ENCODE measurements at regions not wholly inside any gene's neighbourhood (a gene's known extent, or its start where the extent isn't known, plus 50 kb on each side); places are given as distances from the start of the nearest gene placed in this dataset.

GRCh38 chr3:76502076-76502475 is 537.8 kb upstream of the ROBO2 start:
- no peak for TF ChIP-seq CTCF (IDR thresholded peaks at IDR 0.05; ENCODE audit: insufficient read depth, low read depth, low read length, missing control alignments)
- DNase-seq (ENCODE audit: low read depth), result no peak

GRCh38 chr3:76505202-76505845 is 534.6 kb upstream of the ROBO2 start:
- H3K4me3 ChIP-seq (ENCODE audit: low read depth, low read length), result no peak overlapping the region
- TF ChIP-seq CTCF (IDR thresholded peaks at IDR 0.05; ENCODE audit: insufficient read depth, low read depth, low read length, missing control alignments), result no peak
- no peak for DNase-seq (ENCODE audit: low read depth)

More at GRCh38 chr3:76502076-76502475, 537.8 kb upstream of the ROBO2 start:
- H3K4me3 ChIP-seq (ENCODE audit: low read depth, low read length), result no peak overlapping the region

GRCh38 chr3:76509179-76509830 is 530.6 kb upstream of the ROBO2 start:
- no peak for TF ChIP-seq CTCF (IDR thresholded peaks at IDR 0.05; ENCODE audit: insufficient read depth, low read depth, low read length, missing control alignments)
- no peak overlapping the region for H3K4me3 ChIP-seq (ENCODE audit: low read depth, low read length)
- no peak for DNase-seq (ENCODE audit: low read depth)

- no peak for TF ChIP-seq CTCF (IDR thresholded peaks at IDR 0.05; ENCODE audit: insufficient read depth, low read depth, low read length, missing control alignments)
- no peak for DNase-seq (ENCODE audit: low read depth)
- H3K4me3 ChIP-seq (ENCODE audit: low read depth, low read length), result no peak overlapping the region
These were observed 525.1 kb upstream of the ROBO2 start for GRCh38 chr3:76514836-76515235.

- no peak overlapping the region for H3K4me3 ChIP-seq (ENCODE audit: low read depth, low read length)
- no peak for TF ChIP-seq CTCF (IDR thresholded peaks at IDR 0.05; ENCODE audit: insufficient read depth, low read depth, low read length, missing control alignments)
- DNase-seq (ENCODE audit: low read depth), result no peak
These were observed 516.6 kb upstream of the ROBO2 start for GRCh38 chr3:76523337-76523736.

- no peak for DNase-seq (ENCODE audit: low read depth)
- no peak overlapping the region for H3K4me3 ChIP-seq (ENCODE audit: low read depth, low read length)
- no peak for TF ChIP-seq CTCF (IDR thresholded peaks at IDR 0.05; ENCODE audit: insufficient read depth, low read depth, low read length, missing control alignments)
These were observed 514.2 kb upstream of the ROBO2 start for GRCh38 chr3:76525726-76526125.

GRCh38 chr3:76527773-76528172 is 512.1 kb upstream of the ROBO2 start:
- H3K4me3 ChIP-seq (ENCODE audit: low read depth, low read length), result no peak overlapping the region
- DNase-seq (ENCODE audit: low read depth), result no peak
- no peak for TF ChIP-seq CTCF (IDR thresholded peaks at IDR 0.05; ENCODE audit: insufficient read depth, low read depth, low read length, missing control alignments)
